ENCODE measurements at regions not wholly inside any gene's neighbourhood (a gene's known extent, or its start where the extent isn't known, plus 50 kb on each side); places are given as distances from the start of the nearest gene placed in this dataset.
"Not testable (repeated sequence)": the region's sequence is repeated elsewhere in the genome, so short reads cannot be mapped to it uniquely, and the experiment has no call there.

DNA sequence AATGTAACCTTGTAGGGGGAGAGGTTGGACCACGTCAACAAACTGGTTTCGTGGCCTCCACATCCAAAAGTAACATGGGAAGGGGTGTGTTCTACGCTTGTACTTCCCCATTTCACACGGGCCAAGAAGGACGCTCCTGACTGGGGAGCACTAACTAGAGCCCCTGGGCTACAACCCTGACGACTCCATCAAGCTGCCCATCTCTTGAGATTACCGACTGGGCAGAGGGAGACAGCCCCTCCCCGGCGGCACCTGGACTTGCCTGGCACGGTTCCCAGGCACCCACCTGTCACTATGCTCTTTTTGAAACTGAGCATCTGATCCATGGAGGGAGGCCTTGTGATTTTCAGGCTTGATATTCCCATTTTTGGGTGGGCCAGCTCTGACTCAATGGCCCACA, 68.5 kb downstream of the SHANK2 start:
- CTCF ChIA-PET, result no interaction called here
- POLR2A ChIA-PET, result no interaction called here

DNA sequence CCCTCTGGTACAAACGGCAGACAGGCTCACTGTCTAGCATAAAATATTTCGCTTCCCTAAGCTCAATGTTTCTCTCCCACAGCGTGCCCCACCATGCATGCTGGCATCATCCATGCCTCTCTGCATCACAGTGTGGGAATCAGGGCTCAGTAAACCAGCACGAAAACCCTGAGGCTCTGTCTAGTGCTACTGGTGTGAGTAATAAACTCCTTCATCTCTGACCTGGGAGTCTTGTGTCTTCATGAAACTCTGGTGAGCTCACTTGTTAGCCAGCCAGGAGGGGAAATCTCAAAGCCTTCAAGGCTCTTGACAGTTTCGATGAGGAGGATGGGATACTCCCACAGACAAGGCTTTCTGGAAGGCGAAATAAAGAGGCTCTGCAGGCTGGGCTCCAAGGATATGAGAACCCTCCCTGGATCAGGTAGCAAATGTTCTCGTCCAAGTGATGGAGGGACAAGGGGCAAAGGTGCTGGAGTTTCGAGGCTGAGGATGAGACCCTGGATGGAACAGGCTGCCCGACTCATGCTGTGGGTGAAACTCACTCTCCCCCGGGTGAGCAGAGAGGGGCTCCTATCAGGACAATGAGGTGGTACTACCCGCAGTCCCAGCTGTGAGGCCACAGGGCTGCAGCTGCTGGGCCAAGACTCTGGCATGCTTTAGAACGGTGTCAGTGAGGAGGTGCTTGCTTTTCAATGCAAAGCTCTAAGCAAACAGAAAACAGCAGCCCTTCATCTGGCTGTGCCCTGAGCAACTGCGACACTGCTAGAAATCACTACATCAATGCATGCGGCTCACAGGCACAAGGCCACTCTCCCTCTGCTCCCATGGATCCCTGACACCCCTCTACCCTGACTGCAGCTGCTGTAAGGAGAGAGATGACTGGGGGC, 69.3 kb downstream of the SHANK2 start:
- ChIA-PET POLR2A (no interaction called here), CTCF (no interaction called here)

DNA sequence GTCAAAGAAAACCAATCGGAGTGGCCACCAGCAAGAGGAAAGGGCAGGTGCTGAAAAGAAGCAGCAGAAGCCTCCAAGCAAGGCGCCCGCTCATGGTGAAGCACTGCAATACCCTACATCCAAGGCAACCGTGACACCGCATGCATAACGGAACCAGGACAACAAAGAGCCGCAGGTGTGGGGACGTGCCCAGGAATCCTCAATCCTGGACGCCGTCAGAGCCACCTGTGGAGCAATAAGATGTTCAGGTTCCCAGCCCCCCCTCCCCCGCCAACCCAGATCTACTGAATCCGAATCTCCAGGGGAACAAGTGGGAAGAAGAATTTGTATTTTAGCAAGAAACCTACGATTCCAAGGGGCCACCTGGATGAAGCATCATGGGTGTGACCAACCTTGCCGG, 70.8 kb downstream of the SHANK2 start:
- CTCF ChIA-PET, result no interaction called here
- POLR2A ChIA-PET, result no interaction called here

DNA sequence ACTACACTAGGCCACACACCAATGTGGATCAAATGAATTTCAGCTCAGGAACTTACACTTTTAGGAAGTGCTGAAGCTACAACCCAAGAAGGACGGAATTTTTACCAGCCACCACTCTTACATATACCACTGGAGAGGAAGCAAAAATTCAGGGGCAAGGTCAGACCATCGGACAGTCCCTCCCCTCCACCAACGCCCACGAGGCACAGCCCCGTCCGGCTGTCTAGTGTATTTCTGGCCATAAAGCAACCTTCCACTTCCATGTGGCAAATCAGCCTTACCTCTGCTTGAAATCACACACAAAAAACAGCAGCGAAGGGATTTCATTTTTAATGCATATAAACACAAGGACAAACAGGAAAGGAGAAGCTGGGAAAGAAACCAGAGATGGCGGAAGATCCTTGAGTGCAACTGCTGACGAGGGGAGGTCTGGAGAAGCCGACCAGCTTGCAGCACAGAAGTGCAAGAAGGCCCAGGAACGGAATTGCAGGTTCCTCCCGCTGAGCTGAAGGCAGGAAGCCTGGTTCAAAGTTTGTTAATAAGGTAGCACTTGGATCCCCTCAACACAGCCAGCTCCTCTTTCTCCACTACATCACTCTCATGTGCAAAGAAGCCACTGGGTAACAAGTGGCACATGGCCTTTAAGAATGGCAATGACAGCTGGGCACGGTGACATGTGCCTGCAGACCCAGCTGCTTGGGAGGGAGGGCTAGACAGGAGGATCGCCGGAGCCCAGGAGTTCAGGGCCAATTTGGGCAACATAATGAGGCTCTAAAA, 71.5 kb downstream of the SHANK2 start:
- CTCF ChIA-PET, result no interaction called here

DNA sequence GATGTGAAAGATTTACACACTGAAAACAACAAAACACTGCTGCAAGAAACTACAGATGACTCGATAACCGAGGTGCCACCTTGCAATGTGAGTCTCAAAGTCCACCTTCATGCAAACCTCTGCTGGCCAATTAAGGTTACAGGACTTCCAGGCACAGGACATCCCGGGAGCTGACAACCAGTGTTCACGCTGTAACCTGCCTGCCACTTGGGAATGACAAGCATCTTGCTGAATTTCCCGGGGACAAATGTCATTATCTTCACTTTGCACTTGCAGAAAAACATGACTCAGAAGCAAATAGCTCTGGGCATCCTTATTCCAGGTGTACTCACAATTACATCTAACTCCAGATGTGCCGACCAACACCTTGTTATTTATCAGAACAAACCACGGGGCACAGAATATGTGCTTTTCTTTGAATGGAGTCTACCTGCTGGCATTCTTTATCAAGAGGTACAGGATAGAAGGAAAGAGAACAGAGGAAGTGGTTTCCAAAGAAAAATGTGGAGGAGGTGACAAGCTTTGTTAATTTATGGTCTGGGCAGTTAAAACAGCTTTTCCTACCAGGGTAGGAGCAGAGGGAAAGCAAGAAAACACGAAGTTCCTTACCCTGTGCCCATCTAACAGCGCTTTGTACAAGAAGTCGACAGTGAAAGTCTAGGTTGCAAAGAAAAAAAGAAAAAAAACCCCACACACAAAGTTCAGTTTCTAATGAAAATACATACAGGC, 72.3 kb downstream of the SHANK2 start:
- POLR2A ChIA-PET, result no interaction called here
- CTCF ChIA-PET, result no interaction called here

More for the DNA sequence above, 71.5 kb downstream of the SHANK2 start:
- POLR2A ChIA-PET, result no interaction called here

DNA sequence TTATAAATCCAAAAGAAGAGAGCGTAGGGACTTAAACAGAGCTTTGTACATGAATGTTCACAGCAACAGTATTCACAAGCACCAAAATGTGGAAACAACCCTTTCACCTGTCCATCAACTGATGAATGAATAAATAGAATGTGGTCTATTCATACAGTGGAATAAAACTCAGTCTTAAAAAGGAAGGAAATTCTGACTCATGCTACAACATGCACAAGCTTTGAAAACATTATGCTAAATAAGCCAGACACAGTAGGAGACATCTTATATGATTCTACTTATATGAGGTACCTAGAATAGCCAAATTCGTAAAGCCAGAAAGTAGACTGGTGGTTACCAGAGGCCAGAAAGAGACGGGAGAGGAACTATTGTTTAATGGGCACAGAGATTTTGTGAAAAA, 74.3 kb downstream of the SHANK2 start:
- POLR2A ChIA-PET, result no interaction called here

DNA sequence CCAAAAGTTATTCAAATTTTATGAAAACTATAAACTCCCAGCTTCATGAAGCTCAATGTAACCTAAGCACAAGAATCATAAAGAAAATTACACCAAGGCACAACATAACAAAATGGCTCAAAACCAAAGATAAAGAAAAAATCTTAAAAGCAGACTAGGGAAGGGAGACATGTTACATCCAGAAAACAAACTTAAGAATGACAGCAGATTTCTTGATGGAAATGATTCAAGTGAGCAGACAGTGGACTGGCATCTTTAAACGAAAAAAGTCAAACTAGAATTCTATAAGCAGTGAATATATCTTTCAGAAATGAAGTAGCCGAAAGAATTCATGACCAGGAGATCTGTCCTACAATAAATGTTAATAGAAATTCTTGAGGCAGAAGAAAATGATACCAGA, 75.6 kb downstream of the SHANK2 start:
- ChIA-PET CTCF (no interaction called here), POLR2A (no interaction called here)

More for the DNA sequence above, 74.3 kb downstream of the SHANK2 start:
- CTCF ChIA-PET, result no interaction called here

DNA sequence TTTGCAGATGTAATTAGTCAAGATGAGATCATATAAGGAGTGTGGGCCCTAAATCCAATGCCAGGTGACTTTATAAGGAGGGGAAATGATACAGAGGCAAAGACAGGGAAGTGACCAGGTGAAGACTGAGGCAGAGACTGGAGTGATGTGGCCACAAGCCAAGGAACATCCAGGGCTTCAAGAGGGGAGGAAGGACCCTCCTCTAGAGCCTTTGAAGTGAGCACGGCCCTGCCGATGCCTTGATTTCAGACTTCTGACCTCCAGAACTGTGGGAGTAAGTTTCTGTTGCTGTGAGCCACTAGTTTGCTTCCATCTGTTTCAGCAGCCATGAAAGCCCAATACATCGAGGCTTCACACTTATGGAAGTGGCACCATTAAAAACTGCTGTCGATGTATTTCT, 78.7 kb downstream of the SHANK2 start:
- ChIA-PET CTCF (no interaction called here), POLR2A (no interaction called here)

DNA sequence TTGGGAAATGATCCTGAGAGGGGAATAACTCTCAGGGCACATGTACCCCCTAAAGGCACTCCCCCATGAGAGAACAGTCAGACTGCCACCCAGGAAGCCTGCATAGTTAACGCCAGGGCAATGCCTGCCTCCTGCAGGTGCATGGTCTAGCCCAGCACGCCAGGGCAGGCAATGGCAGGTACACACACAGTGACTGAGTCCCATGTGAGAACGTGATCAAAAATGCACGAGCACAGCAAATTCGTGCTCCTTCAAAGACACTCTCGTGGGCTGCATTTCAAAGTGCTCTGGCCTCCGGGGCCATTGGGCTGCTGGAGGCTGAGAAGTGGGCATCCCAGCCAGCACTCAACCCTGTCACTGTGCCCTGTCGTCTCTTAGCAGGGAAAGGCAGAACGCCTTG, 79.7 kb downstream of the SHANK2 start:
- POLR2A ChIA-PET, result no interaction called here
- CTCF ChIA-PET, result no interaction called here

DNA sequence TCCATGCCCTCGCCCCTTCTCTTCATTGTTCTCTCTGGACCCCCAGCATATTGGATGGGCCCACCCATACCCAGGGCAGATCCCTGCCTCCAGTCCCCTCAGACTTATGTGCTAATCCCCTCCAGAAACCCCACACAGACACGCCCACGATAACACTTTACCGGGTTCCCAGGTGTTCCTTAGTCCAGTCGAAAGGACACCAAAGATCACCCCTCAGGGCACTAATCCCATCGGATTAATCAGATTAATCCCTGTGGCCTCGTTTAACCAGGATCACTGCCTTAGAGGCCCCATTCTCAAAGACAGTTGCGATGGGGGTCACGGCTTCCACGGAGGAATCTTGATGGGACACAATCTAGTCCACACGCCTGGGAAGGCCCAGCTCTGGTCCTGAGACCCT, 80.8 kb downstream of the SHANK2 start:
- ChIA-PET POLR2A (no interaction called here), CTCF (no interaction called here)

DNA sequence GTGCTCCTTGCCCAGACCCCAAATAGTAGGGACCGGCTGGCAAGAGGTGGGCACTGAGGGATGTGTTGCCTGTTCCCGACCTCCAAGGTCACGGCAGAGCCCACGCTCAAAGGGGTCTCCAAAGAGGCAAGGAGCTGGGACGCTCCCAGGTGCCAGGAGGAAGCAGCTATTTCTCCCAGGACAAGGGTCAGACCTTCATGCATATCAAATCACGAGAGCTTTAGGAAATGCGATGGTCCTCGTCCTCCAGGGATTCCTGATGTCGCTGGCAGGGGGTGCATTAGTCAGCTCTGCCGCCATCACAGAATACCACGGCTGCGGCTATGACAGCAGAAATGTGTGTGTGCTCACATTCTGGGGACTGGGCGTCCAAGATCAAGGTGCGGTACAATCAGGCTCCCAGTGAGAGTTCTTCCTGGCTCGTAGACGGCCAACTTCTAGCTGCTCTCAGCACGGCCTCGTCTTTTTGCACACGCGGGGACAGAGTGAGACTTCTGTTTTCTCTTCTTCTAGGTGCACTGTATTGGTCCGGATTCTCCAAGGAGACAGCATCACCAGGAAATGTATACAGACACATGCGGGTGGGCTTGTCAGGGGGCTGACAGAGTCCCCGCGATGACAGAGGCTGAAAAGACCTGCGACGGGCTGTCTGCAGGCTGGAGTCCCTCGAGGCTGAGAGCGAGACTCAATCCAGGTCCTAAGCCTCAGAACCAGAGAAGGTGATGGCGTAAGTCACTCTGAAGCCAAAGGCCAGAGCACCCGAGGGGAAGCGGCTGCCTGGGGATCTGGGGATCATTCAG, 81.6 kb downstream of the SHANK2 start:
- CTCF ChIA-PET, result no interaction called here
- POLR2A ChIA-PET, result no interaction called here

DNA sequence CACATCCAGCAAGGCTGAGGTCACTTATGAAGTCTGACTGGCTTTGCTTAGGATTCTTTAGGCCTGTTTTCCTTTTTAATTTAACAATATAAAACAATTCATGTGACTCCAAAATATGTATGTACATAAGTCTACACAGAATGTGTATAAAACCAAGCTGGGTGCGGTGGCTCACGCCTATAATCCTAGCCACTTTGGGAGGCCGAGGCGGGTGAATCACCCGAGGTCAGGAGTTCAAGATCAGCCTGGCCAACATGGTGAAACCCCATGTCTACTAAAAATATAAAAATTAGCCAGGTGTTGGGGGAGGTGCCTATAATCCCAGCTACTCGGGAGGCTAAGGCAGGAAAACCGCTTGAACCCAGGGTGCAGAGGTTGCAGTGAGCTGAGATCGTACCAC, 83.1 kb downstream of the SHANK2 start:
- POLR2A ChIA-PET, result no interaction called here
- CTCF ChIA-PET, result no interaction called here

DNA sequence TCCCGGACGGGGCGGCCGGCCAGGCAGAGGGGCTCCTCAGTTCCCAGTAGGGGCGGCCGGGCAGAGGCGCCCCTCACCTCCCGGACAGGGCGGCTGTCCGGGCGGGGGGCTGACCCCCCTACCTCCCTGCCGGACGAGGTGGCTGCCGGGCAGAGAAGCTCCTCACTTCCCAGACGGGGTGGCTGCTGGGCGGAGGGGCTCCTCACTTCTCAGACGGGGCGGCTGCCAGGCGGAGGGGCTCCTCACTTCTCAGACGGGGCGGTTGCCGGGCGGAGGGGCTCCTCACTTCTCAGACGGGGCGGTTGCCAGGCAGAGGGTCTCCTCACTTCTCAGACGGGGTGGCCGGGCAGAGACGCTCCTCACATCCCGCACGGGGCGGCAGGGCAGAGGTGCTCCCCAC, 84.6 kb downstream of the SHANK2 start:
- POLR2A ChIA-PET, CTCF ChIA-PET: not testable (repeated sequence)

DNA sequence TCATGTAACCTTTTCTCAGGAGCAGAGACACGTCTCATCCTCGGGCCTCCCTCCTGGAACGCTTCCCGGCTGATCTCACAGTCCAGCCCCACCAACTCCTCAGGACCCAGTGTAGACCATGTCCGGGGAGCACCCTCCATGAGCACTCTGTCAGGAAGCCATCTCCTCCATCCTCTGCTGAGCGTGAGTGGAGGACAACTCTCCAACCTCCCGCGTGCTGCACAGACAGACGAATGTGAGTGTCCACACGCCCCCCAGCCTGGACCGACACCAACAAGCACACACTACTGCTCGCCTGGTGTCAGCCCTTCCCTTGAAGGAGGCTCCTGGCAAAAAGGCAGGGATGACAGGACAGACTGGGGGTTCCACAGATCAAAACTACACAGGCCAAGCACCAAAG, 86.6 kb downstream of the SHANK2 start:
- POLR2A ChIA-PET, result no interaction called here
- CTCF ChIA-PET, result interaction anchor here (0.7 kb wide), 1 partner anchor 14 kb away, joined by 4 read pairs; no protein-coding TSS in a partner anchor

DNA sequence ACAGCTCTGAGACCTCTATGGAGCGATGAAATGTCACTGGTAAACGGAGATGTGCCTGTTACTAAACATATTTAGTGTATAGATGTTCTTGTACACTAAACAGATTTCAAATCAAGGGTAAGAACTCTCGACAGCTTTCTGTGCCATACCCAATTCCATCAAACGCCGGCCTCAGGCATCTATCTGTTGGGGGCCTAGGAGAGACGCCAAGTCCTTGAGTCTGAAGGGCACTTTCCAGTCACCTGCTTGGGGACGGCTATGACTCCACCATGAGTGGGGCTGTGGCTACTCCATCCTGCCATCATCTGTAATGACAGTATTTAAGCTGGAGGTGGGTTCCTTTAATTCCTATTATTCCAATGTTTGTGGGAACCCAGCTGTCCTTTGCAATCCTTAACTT, 87.8 kb downstream of the SHANK2 start:
- ChIA-PET CTCF (no interaction called here), POLR2A (no interaction called here)

DNA sequence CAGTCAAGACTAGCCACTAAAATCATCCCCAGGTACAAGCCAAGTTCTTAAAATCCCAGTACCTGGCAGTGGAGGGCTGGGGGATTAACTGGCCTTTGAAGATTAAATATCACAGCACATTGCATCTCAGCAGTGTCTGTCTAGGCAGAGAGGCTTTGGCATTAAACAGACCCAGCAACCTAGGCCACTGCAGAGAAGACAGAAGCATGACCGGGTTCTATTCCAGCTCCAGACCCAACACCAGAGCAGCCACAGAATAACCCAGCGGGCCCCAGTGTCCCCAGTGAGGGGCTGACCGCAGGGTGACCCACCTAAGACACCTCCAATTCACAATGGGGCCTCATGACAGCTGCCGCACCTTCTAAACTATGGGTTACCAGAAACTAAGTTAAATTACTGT, 88.2 kb downstream of the SHANK2 start:
- POLR2A ChIA-PET, result no interaction called here
- CTCF ChIA-PET, result no interaction called here

DNA sequence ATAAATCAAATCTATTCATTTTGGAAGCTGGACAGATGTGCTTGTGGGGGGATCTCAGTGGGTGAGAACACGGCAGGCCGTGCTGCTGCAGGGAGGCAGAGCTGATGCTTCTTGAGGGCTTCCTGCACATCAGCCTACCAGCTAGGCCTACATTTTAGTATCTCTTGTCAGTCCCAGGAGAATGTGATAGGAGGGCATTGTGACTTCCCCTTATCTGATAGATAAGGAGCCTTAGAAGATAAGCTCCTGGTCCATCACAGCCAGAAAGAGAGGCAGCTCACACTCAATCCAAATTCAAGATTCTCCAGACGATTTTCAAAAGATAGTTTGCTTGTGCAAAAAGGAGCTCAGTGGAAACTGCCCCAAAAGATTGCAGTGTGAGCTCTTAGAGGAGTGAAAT, 89.0 kb downstream of the SHANK2 start:
- POLR2A ChIA-PET, result no interaction called here
- CTCF ChIA-PET, result no interaction called here

DNA sequence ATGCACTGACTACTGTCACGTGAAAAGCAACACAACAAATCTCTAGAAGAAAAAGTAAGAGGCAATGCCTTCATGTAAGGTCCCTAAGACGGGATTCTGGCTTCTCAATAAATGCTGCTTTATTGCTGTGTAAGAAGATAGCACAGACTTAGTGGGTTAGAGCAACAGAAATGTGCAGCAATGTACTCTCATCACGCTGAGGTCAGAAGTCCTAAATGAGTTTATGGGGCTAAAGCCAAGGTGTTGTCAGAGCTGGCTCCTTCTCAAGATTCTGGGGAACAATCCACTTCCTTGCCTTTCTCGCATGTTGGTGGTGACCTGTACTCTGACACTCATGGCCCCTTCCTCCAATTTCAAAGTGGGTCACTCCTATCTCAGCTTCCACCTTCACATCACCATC, 93.4 kb downstream of the SHANK2 start:
- ChIA-PET CTCF (no interaction called here), POLR2A (no interaction called here)

DNA sequence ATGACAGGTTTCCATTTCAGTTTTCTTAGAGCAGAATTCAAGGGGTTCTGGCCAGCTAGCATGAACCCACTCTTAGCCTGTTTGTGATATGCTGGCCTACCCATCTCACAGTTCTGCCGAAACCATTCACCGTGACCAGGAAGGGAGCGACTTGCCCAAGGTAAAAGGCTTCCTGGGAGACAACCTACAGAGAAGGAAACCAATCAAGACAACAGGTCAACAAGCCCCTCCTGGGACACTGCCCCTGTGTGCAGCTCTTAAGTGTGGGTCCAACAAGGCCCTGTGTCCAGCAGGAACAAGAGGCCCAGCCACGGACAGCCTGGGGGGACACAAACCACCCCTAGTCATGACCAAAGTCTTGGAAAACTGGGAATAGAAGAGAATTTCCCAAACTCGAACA, 94.7 kb downstream of the SHANK2 start:
- CTCF ChIA-PET, POLR2A ChIA-PET: not testable (repeated sequence)

DNA sequence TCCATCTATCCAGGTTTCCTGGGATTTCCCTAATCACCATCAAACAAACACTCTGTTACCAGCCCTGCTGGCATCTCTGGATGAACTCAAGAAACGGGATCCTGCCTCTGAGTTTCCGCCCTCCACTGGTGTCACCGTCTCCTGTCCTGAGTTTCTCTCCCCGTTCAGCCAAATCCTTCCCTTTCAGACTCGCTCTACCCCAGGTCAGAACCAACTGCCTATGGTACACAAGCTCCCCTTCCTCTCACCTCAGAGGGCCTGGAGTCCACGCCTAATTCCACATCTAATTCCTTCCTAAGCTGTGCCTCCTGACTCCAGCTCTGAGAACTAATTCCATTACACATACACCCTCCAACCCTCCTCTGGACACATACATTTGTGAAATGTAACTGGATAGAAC, 96.1 kb downstream of the SHANK2 start:
- CTCF ChIA-PET, result no interaction called here
- POLR2A ChIA-PET, result no interaction called here
